ENCODE measurements at regions not wholly inside any gene's neighbourhood (a gene's known extent, or its start where the extent isn't known, plus 50 kb on each side); places are given as distances from the start of the nearest gene placed in this dataset.

DNA sequence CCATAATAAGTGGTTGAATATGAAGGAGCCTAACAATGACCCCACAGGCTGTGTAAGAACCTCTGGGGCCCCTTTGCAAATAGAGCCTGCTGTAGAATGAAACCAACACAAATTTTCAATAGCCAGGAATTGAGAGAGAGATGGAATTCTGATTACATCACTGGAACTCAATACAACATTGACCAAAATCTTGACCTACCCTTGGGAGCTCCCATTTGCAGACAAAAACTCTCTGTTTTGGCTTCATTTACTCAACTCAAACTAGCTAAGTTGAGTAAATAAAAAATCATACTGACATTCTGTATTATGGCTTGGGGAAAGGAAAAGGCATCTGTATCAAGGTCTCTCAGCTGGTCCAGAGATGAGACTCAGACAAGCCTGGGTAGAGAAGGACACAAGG, 91.0 kb downstream of the TBX3 start:
- no peaks in the 10 kb centered on the region for H4K20me1 ChIP-seq (ENCODE audit: insufficient read depth, low read length)
- no peaks in the 10 kb centered on the region for H3K27me3 ChIP-seq (ENCODE audit: insufficient read depth, low read length)
- H3K4me1 ChIP-seq (ENCODE audit: insufficient read depth, low read length) = no peaks in the 10 kb centered on the region
- no peaks in the 10 kb centered on the region for H3K79me2 ChIP-seq (ENCODE audit: insufficient read depth, low read length)
- TF ChIP-seq, protein P1, sequence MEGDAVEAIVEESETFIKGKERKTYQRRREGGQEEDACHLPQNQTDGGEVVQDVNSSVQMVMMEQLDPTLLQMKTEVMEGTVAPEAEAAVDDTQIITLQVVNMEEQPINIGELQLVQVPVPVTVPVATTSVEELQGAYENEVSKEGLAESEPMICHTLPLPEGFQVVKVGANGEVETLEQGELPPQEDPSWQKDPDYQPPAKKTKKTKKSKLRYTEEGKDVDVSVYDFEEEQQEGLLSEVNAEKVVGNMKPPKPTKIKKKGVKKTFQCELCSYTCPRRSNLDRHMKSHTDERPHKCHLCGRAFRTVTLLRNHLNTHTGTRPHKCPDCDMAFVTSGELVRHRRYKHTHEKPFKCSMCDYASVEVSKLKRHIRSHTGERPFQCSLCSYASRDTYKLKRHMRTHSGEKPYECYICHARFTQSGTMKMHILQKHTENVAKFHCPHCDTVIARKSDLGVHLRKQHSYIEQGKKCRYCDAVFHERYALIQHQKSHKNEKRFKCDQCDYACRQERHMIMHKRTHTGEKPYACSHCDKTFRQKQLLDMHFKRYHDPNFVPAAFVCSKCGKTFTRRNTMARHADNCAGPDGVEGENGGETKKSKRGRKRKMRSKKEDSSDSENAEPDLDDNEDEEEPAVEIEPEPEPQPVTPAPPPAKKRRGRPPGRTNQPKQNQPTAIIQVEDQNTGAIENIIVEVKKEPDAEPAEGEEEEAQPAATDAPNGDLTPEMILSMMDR (IDR thresholded peaks at IDR 0.05; ENCODE audit: extremely low read depth, low read depth, low read length) = no peak
- H2AFZ ChIP-seq (ENCODE audit: low read length) = no peak overlapping the region
- no peaks in the 10 kb centered on the region for H3K9me3 ChIP-seq (ENCODE audit: low read depth, low read length)
- H3K4me2 ChIP-seq (ENCODE audit: insufficient read depth, low read length) = no peak overlapping the region
- H3K4me3 ChIP-seq (ENCODE audit: insufficient read depth, low read length) = no peak overlapping the region
- no peak for DNase-seq (ENCODE audit: insufficient read length, low spot score, missing footprints)
- no peak overlapping the region for H3K27ac ChIP-seq (ENCODE audit: low read depth, low read length)
- H3K36me3 ChIP-seq (ENCODE audit: insufficient read depth, low read length) = no peaks in the 10 kb centered on the region

DNA sequence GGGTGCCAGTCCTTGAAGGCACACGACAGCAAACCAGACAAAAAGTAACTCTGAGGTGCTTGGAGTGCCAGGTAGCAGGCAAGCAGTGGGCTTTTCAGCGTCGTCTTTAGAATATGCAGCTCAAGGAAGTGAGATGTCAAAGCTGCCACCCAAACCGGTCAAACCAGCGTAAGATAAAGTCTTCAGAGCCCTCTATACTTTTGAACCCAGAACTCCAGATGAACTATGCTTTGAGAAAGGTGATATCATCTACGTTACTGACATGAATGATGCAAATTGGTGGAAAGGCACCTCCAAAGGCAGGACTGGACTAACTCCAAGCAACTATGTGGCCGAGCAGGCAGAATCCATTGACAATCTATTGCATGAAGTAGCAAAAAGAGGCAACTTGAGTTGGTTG, 95.9 kb downstream of the TBX3 start:
- H3K36me3 ChIP-seq (ENCODE audit: insufficient read depth, low read length) = no peaks in the 10 kb centered on the region
- H3K4me1 ChIP-seq (ENCODE audit: insufficient read depth, low read length) = no peaks in the 10 kb centered on the region
- TF ChIP-seq, protein P1 (IDR thresholded peaks at IDR 0.05; ENCODE audit: extremely low read depth, low read depth, low read length) = no peak
- no peaks in the 10 kb centered on the region for H4K20me1 ChIP-seq (ENCODE audit: insufficient read depth, low read length)
- no peak overlapping the region for H3K4me2 ChIP-seq (ENCODE audit: insufficient read depth, low read length)
- no peaks in the 10 kb centered on the region for H3K9me3 ChIP-seq (ENCODE audit: low read depth, low read length)
- no peaks in the 10 kb centered on the region for H3K79me2 ChIP-seq (ENCODE audit: insufficient read depth, low read length)
- H3K27me3 ChIP-seq (ENCODE audit: insufficient read depth, low read length) = no peaks in the 10 kb centered on the region
- DNase-seq (ENCODE audit: insufficient read length, low spot score, missing footprints) = no peak
- no peak overlapping the region for H3K4me3 ChIP-seq (ENCODE audit: insufficient read depth, low read length)
- H2AFZ ChIP-seq (ENCODE audit: low read length) = no peak overlapping the region
- no peak overlapping the region for H3K27ac ChIP-seq (ENCODE audit: low read depth, low read length)

DNA sequence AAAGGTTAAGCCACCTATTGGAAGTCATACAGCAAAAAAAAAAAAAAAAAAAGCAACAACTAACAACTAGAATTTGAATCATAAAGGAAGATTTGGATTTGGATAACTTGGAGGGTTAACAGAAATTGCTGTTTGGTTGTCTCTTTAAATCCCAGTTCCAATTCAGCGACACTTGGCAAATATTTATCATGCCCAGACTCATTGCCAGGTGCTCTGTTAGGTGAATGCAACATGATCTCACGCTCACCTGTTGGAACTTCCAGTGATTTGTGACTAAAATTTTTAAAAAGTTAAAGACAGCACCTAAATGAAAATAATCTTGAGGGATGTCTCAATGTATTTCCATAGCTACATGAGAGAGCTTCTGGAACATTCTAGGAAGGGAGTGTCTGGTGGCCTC, 103.7 kb downstream of the TBX3 start:
- H3K27me3 ChIP-seq (ENCODE audit: insufficient read depth, low read length) = no peaks in the 10 kb centered on the region
- H3K4me1 ChIP-seq (ENCODE audit: insufficient read depth, low read length) = no peaks in the 10 kb centered on the region
- H2AFZ ChIP-seq (ENCODE audit: low read length) = no peak overlapping the region
- no peak overlapping the region for H3K4me3 ChIP-seq (ENCODE audit: insufficient read depth, low read length)
- H3K36me3 ChIP-seq (ENCODE audit: insufficient read depth, low read length) = no peaks in the 10 kb centered on the region
- no peak for DNase-seq (ENCODE audit: insufficient read length, low spot score, missing footprints)
- TF ChIP-seq, protein P1 (IDR thresholded peaks at IDR 0.05; ENCODE audit: extremely low read depth, low read depth, low read length) = no peak
- no peaks in the 10 kb centered on the region for H3K79me2 ChIP-seq (ENCODE audit: insufficient read depth, low read length)
- no peaks in the 10 kb centered on the region for H3K9me3 ChIP-seq (ENCODE audit: low read depth, low read length)
- no peak overlapping the region for H3K27ac ChIP-seq (ENCODE audit: low read depth, low read length)
- H3K4me2 ChIP-seq (ENCODE audit: insufficient read depth, low read length) = no peak overlapping the region
- H4K20me1 ChIP-seq (ENCODE audit: insufficient read depth, low read length) = no peaks in the 10 kb centered on the region

DNA sequence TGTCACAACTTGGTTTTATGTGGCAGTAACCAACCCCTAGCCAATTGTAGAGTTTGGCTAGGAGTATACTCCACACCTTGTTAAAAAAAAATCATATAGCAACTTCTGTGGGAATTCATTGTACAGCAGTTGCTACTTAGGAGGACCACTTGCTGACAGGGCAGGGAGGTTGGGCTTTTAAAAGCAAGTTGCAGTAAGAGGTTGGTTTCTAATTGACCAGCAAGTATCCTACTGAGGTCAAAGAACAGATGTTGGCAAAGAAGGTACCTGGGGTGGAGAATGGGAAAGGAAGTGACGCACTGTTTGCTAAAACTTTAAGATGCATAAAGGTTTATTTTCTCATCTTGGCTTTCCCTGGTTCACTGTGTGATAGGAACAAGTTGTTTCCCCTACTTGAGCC, 104.6 kb downstream of the TBX3 start:
- Histone ChIP-seq H3K9me3 (ENCODE audit: low read depth, low read length) (no peaks in the 10 kb centered on the region), H4K20me1 (ENCODE audit: insufficient read depth, low read length) (no peaks in the 10 kb centered on the region), H3K27me3 (ENCODE audit: insufficient read depth, low read length) (no peaks in the 10 kb centered on the region), H2AFZ (ENCODE audit: low read length) (no peak overlapping the region), H3K27ac (ENCODE audit: low read depth, low read length) (no peak overlapping the region), H3K4me3 (ENCODE audit: insufficient read depth, low read length) (no peak overlapping the region), H3K36me3 (ENCODE audit: insufficient read depth, low read length) (no peaks in the 10 kb centered on the region), H3K4me1 (ENCODE audit: insufficient read depth, low read length) (no peaks in the 10 kb centered on the region), H3K4me2 (ENCODE audit: insufficient read depth, low read length) (no peak overlapping the region), H3K79me2 (ENCODE audit: insufficient read depth, low read length) (no peaks in the 10 kb centered on the region)
- DNase-seq (ENCODE audit: insufficient read length, low spot score, missing footprints) = no peak
- TF ChIP-seq, protein P1 (IDR thresholded peaks at IDR 0.05; ENCODE audit: extremely low read depth, low read depth, low read length) = no peak

All from osteoblast (primary cell).